ENCODE measurements at regions not wholly inside any gene's neighbourhood (a gene's known extent, or its start where the extent isn't known, plus 50 kb on each side); places are given as distances from the start of the nearest gene placed in this dataset.

- no peaks in the 10 kb centered on the region for H3K36me3 ChIP-seq (ENCODE audit: control insufficient read depth in 3 of 3, insufficient read depth in 2 of 3, low read depth in 1 of 3, low read length in 3 of 3)
- H3K4me1 ChIP-seq (ENCODE audit: control insufficient read depth in 3 of 3, insufficient read depth in 2 of 3, low read depth in 1 of 3, low read length in 2 of 3) = peaks cover 0 to 10% (median 0%) of the 10 kb centered on the region in 3 donors
- DNase-seq = no peak
- 86 to 93% (median 93%) methylated on average over 4 of the region's 4 CpGs for WGBS, 3 donors
- no peak for FAIRE-seq
- no peak overlapping the region for H3K4me3 ChIP-seq (ENCODE audit: low read depth in 1 of 3, low read length in 3 of 3)
- H3K27me3 ChIP-seq (ENCODE audit: control insufficient read depth in 3 of 3, insufficient read depth in 3 of 3, low read length in 3 of 3) = no peaks in the 10 kb centered on the region
- H3K27ac ChIP-seq (ENCODE audit: low read depth in 1 of 3, low read length in 2 of 3) = no peak overlapping the region
- no peaks in the 10 kb centered on the region for H3K9me3 ChIP-seq (ENCODE audit: control insufficient read depth in 2 of 2, insufficient read depth in 1 of 2, low read depth in 1 of 2, low read length in 1 of 2)
Observed at GRCh38 chr14:66365388-66365787, 120.8 kb upstream of the CCDC196 start.

- WGBS, 3 donors = 27 to 66% (median 37%) methylated on average over 4 of the region's 4 CpGs
- H3K4me3 ChIP-seq (ENCODE audit: low read depth in 1 of 3, low read length in 3 of 3) = no peak overlapping the region
- FAIRE-seq (no peak), DNase-seq (peak; percentile 68 to 75)
- H3K9me3 ChIP-seq (ENCODE audit: control insufficient read depth in 2 of 2, insufficient read depth in 1 of 2, low read depth in 1 of 2, low read length in 1 of 2) = no peaks in the 10 kb centered on the region
- H3K27ac ChIP-seq (ENCODE audit: low read depth in 1 of 3, low read length in 2 of 3) = no peak overlapping the region
- H3K27me3 ChIP-seq (ENCODE audit: control insufficient read depth in 3 of 3, insufficient read depth in 3 of 3, low read length in 3 of 3) = no peaks in the 10 kb centered on the region
- peaks cover 0 to 3% (median 0%) of the 10 kb centered on the region in 3 donors for H3K4me1 ChIP-seq (ENCODE audit: control insufficient read depth in 3 of 3, insufficient read depth in 2 of 3, low read depth in 1 of 3, low read length in 2 of 3)
- H3K36me3 ChIP-seq (ENCODE audit: control insufficient read depth in 3 of 3, insufficient read depth in 2 of 3, low read depth in 1 of 3, low read length in 3 of 3) = no peaks in the 10 kb centered on the region
Observed at GRCh38 chr14:66369157-66369697, 116.9 kb upstream of the CCDC196 start.

- H3K4me3 ChIP-seq (ENCODE audit: low read depth in 1 of 3, low read length in 3 of 3) = no peak overlapping the region
- H3K9me3 ChIP-seq (ENCODE audit: control insufficient read depth in 2 of 2, insufficient read depth in 1 of 2, low read depth in 1 of 2, low read length in 1 of 2) = no peaks in the 10 kb centered on the region
- no peak overlapping the region for H3K27ac ChIP-seq (ENCODE audit: low read depth in 1 of 3, low read length in 2 of 3)
- no peaks in the 10 kb centered on the region for H3K36me3 ChIP-seq (ENCODE audit: control insufficient read depth in 3 of 3, insufficient read depth in 2 of 3, low read depth in 1 of 3, low read length in 3 of 3)
- DNase-seq (no peak), FAIRE-seq (no peak)
- peaks cover 0 to 3% (median 0%) of the 10 kb centered on the region in 3 donors for H3K4me1 ChIP-seq (ENCODE audit: control insufficient read depth in 3 of 3, insufficient read depth in 2 of 3, low read depth in 1 of 3, low read length in 2 of 3)
- 72 to 76% (median 76%) methylated on average over 2 of the region's 2 CpGs for WGBS, 3 donors
- H3K27me3 ChIP-seq (ENCODE audit: control insufficient read depth in 3 of 3, insufficient read depth in 3 of 3, low read length in 3 of 3) = no peaks in the 10 kb centered on the region
Observed at GRCh38 chr14:66371776-66372175, 114.4 kb upstream of the CCDC196 start.

- H3K4me1 ChIP-seq (ENCODE audit: control insufficient read depth in 3 of 3, insufficient read depth in 2 of 3, low read depth in 1 of 3, low read length in 2 of 3) = no peaks in the 10 kb centered on the region
- no peaks in the 10 kb centered on the region for H3K9me3 ChIP-seq (ENCODE audit: control insufficient read depth in 2 of 2, insufficient read depth in 1 of 2, low read depth in 1 of 2, low read length in 1 of 2)
- H3K27ac ChIP-seq (ENCODE audit: low read depth in 1 of 3, low read length in 2 of 3) = no peak overlapping the region
- no peak for DNase-seq
- no peaks in the 10 kb centered on the region for H3K27me3 ChIP-seq (ENCODE audit: control insufficient read depth in 3 of 3, insufficient read depth in 3 of 3, low read length in 3 of 3)
- FAIRE-seq = no peak
- no peaks in the 10 kb centered on the region for H3K36me3 ChIP-seq (ENCODE audit: control insufficient read depth in 3 of 3, insufficient read depth in 2 of 3, low read depth in 1 of 3, low read length in 3 of 3)
- no peak overlapping the region for H3K4me3 ChIP-seq (ENCODE audit: low read depth in 1 of 3, low read length in 3 of 3)
- WGBS, 3 donors = 85 to 86% (median 85%) methylated on average over 5 of the region's 5 CpGs
Observed at GRCh38 chr14:66375046-66375964, 110.9 kb upstream of the CCDC196 start.

- 76 to 88% (median 78%) methylated on average over 1 of the region's 1 CpG for WGBS, 3 donors
- Histone ChIP-seq H3K9me3 (ENCODE audit: control insufficient read depth in 2 of 2, insufficient read depth in 1 of 2, low read depth in 1 of 2, low read length in 1 of 2) (no peaks in the 10 kb centered on the region), H3K27ac (ENCODE audit: low read depth in 1 of 3, low read length in 2 of 3) (no peak overlapping the region), H3K4me1 (ENCODE audit: control insufficient read depth in 3 of 3, insufficient read depth in 2 of 3, low read depth in 1 of 3, low read length in 2 of 3) (no peaks in the 10 kb centered on the region), H3K4me3 (ENCODE audit: low read depth in 1 of 3, low read length in 3 of 3) (no peak overlapping the region), H3K27me3 (ENCODE audit: control insufficient read depth in 3 of 3, insufficient read depth in 3 of 3, low read length in 3 of 3) (peaks cover 0 to 1% (median 0%) of the 10 kb centered on the region in 3 donors), H3K36me3 (ENCODE audit: control insufficient read depth in 3 of 3, insufficient read depth in 2 of 3, low read depth in 1 of 3, low read length in 3 of 3) (no peaks in the 10 kb centered on the region)
- DNase-seq (no peak), FAIRE-seq (no peak)
Observed at GRCh38 chr14:66377574-66377973, 108.6 kb upstream of the CCDC196 start.

- Histone ChIP-seq H3K36me3 (ENCODE audit: control insufficient read depth in 3 of 3, insufficient read depth in 2 of 3, low read depth in 1 of 3, low read length in 3 of 3) (no peaks in the 10 kb centered on the region), H3K9me3 (ENCODE audit: control insufficient read depth in 2 of 2, insufficient read depth in 1 of 2, low read depth in 1 of 2, low read length in 1 of 2) (no peaks in the 10 kb centered on the region), H3K27ac (ENCODE audit: low read depth in 1 of 3, low read length in 2 of 3) (no peak overlapping the region), H3K27me3 (ENCODE audit: control insufficient read depth in 3 of 3, insufficient read depth in 3 of 3, low read length in 3 of 3) (peaks cover 0 to 2% (median 0%) of the 10 kb centered on the region in 3 donors), H3K4me1 (ENCODE audit: control insufficient read depth in 3 of 3, insufficient read depth in 2 of 3, low read depth in 1 of 3, low read length in 2 of 3) (no peaks in the 10 kb centered on the region), H3K4me3 (ENCODE audit: low read depth in 1 of 3, low read length in 3 of 3) (no peak overlapping the region)
- DNase-seq (peak in 1 of 2 donors; percentile 4), FAIRE-seq (no peak)
- 53 to 81% (median 74%) methylated on average over 4 of the region's 4 CpGs for WGBS, 3 donors
Observed at GRCh38 chr14:66378712-66379505, 107.3 kb upstream of the CCDC196 start.

- FAIRE-seq (no peak), DNase-seq (no peak)
- no peaks in the 10 kb centered on the region for H3K4me1 ChIP-seq (ENCODE audit: control insufficient read depth in 3 of 3, insufficient read depth in 2 of 3, low read depth in 1 of 3, low read length in 2 of 3)
- peaks cover 0 to 2% (median 0%) of the 10 kb centered on the region in 3 donors for H3K27me3 ChIP-seq (ENCODE audit: control insufficient read depth in 3 of 3, insufficient read depth in 3 of 3, low read length in 3 of 3)
- H3K9me3 ChIP-seq (ENCODE audit: control insufficient read depth in 2 of 2, insufficient read depth in 1 of 2, low read depth in 1 of 2, low read length in 1 of 2) = no peaks in the 10 kb centered on the region
- WGBS, 3 donors = 8 to 32% (median 25%) methylated on average over 1 of the region's 1 CpG
- H3K27ac ChIP-seq (ENCODE audit: low read depth in 1 of 3, low read length in 2 of 3) = no peak overlapping the region
- H3K4me3 ChIP-seq (ENCODE audit: low read depth in 1 of 3, low read length in 3 of 3) = no peak overlapping the region
- no peaks in the 10 kb centered on the region for H3K36me3 ChIP-seq (ENCODE audit: control insufficient read depth in 3 of 3, insufficient read depth in 2 of 3, low read depth in 1 of 3, low read length in 3 of 3)
Observed at GRCh38 chr14:66380143-66380542, 106.0 kb upstream of the CCDC196 start.

- no peak overlapping the region for H3K4me3 ChIP-seq (ENCODE audit: low read depth in 1 of 3, low read length in 3 of 3)
- 62 to 77% (median 71%) methylated on average over 1 of the region's 1 CpG for WGBS, 3 donors
- H3K36me3 ChIP-seq (ENCODE audit: control insufficient read depth in 3 of 3, insufficient read depth in 2 of 3, low read depth in 1 of 3, low read length in 3 of 3) = no peaks in the 10 kb centered on the region
- FAIRE-seq (no peak), DNase-seq (no peak)
- H3K4me1 ChIP-seq (ENCODE audit: control insufficient read depth in 3 of 3, insufficient read depth in 2 of 3, low read depth in 1 of 3, low read length in 2 of 3) = no peaks in the 10 kb centered on the region
- no peaks in the 10 kb centered on the region for H3K9me3 ChIP-seq (ENCODE audit: control insufficient read depth in 2 of 2, insufficient read depth in 1 of 2, low read depth in 1 of 2, low read length in 1 of 2)
- H3K27ac ChIP-seq (ENCODE audit: low read depth in 1 of 3, low read length in 2 of 3) = no peak overlapping the region
- peaks cover 0 to 2% (median 0%) of the 10 kb centered on the region in 3 donors for H3K27me3 ChIP-seq (ENCODE audit: control insufficient read depth in 3 of 3, insufficient read depth in 3 of 3, low read length in 3 of 3)
Observed at GRCh38 chr14:66381755-66382154, 104.4 kb upstream of the CCDC196 start.
